Mucosa of rectum (tissue), 2 donors: ENCODE measurements at regions not wholly inside any gene's neighbourhood (a gene's known extent, or its start where the extent isn't known, plus 50 kb on each side); places are given as distances from the start of the nearest gene placed in this dataset.

Source experiments
- H3K27ac ChIP-seq, 2 donors: one replicate each; pipeline ENCODE4 v1.7.0; 2013; ENCODE audit warnings: inconsistent platforms in 2 of 2, low read depth in 2 of 2, low read length in 2 of 2
- H3K27me3 ChIP-seq, 2 donors: one replicate each; pipeline ENCODE4 v1.7.0; 2013; ENCODE audit warnings: low read length in 2 of 2; ENCODE audit not compliant: control insufficient read depth in 2 of 2, insufficient read depth in 2 of 2
- H3K36me3 ChIP-seq, 2 donors: one replicate each; pipeline ENCODE4 v1.7.0; 2013; ENCODE audit warnings: low read length in 2 of 2; ENCODE audit not compliant: control insufficient read depth in 2 of 2, insufficient read depth in 2 of 2
- H3K4me1 ChIP-seq, 2 donors: one replicate each; pipeline ENCODE4 v1.7.0; 2013; ENCODE audit warnings: low read length in 2 of 2, mild to moderate bottlenecking in 1 of 2; ENCODE audit not compliant: control insufficient read depth in 2 of 2, insufficient read depth in 2 of 2
- H3K4me3 ChIP-seq, 2 donors: one replicate each; pipeline ENCODE4 v1.7.0; 2013; ENCODE audit warnings: low read length in 2 of 2
- H3K9ac ChIP-seq, 2 donors: one replicate each; pipeline ENCODE4 v1.7.0; 2013; ENCODE audit warnings: low read length in 2 of 2, low read depth in 1 of 2, mild to moderate bottlenecking in 1 of 2
- H3K9me3 ChIP-seq, 2 donors: one replicate each; pipeline ENCODE4 v1.7.0; 2013; ENCODE audit warnings: low read length in 2 of 2; ENCODE audit not compliant: control insufficient read depth in 2 of 2
- donor health status: healthy.
- donor health status: Normal muscosa, but diverticular disease.

GRCh38 chr5:34547300-34548085 lies 108.6 kb upstream of the RAI14 start:
- H3K27ac ChIP-seq, result no peak overlapping the region
- H3K36me3 ChIP-seq, result no peaks in the 10 kb centered on the region

GRCh38 chr5:34548086-34548403 lies 108.1 kb upstream of the RAI14 start:
- H3K9ac ChIP-seq, result no peak overlapping the region
- H3K36me3 ChIP-seq, result no peaks in the 10 kb centered on the region
- no peaks in the 10 kb centered on the region for H3K4me1 ChIP-seq
- H3K9me3 ChIP-seq, result peaks cover 0 to 2% of the 10 kb centered on the region in 2 donors
- H3K27ac ChIP-seq, result no peak overlapping the region
- H3K27me3 ChIP-seq, result no peaks in the 10 kb centered on the region
- H3K4me3 ChIP-seq, result no peak overlapping the region

More at GRCh38 chr5:34547300-34548085, 108.6 kb upstream of the RAI14 start:
- Histone ChIP-seq H3K27me3 (no peaks in the 10 kb centered on the region), H3K4me3 (no peak overlapping the region), H3K9me3 (peaks cover 0 to 2% of the 10 kb centered on the region in 2 donors), H3K4me1 (no peaks in the 10 kb centered on the region), H3K9ac (no peak overlapping the region)

GRCh38 chr5:34550247-34550646 lies 105.9 kb upstream of the RAI14 start:
- Histone ChIP-seq H3K27me3 (no peaks in the 10 kb centered on the region), H3K4me3 (no peak overlapping the region), H3K36me3 (no peaks in the 10 kb centered on the region)

GRCh38 chr5:34550964-34551363 lies 105.2 kb upstream of the RAI14 start:
- no peaks in the 10 kb centered on the region for H3K4me1 ChIP-seq
- H3K27ac ChIP-seq, result no peak overlapping the region
- no peaks in the 10 kb centered on the region for H3K9me3 ChIP-seq
- H3K9ac ChIP-seq, result no peak overlapping the region
- no peaks in the 10 kb centered on the region for H3K27me3 ChIP-seq
- H3K36me3 ChIP-seq, result no peaks in the 10 kb centered on the region
- no peak overlapping the region for H3K4me3 ChIP-seq

More at GRCh38 chr5:34550247-34550646, 105.9 kb upstream of the RAI14 start:
- Histone ChIP-seq H3K4me1 (no peaks in the 10 kb centered on the region), H3K9ac (no peak overlapping the region), H3K9me3 (no peaks in the 10 kb centered on the region), H3K27ac (no peak overlapping the region)

DNA sequence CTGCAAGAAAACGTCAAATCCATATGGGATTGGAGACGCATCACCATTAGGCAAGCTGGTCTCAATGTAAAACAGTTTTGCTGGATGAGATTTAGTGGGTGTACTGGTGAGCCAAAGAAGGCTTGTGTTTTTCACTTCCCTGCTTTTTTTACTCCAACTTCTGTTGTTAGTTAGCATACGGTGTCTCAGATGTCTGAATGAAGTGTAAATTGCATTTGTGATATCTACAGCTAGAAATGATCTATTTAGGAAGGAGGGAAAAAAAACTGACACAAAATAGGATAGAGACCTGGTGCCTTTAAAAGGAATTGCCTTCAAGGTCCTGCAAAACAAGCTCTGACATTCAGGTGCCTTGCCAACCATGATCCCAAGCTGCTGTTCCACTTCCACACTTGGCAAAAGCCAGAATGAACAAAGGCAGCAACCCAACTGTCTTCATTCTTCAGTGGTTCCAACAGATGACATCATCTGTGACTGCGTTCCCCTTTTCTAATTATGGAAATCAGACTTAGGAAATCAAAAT lies 104.2 kb upstream of the RAI14 start:
- Histone ChIP-seq H3K4me3 (no peak overlapping the region), H3K27me3 (no peaks in the 10 kb centered on the region), H3K4me1 (no peaks in the 10 kb centered on the region), H3K9me3 (no peaks in the 10 kb centered on the region), H3K36me3 (no peaks in the 10 kb centered on the region), H3K27ac (no peak overlapping the region), H3K9ac (no peak overlapping the region)

DNA sequence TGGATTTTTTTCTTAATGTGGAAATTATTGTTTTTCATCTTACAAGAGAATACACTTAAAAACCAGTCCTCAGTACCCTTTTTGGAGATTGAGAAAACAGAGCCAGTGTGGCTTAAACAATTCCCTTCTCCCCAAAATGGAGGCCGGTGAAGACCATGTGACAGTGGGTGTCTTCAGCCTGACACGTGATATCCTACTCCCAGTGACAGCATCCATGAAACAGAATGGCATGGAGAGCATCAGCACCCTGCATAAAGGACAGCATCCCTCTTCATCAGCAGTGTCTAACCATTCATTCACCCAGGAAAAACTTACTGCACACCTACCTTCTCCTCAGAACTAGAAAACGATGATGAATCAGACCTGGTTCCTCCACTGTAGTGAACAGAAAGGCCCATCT lies 103.4 kb upstream of the RAI14 start:
- no peaks in the 10 kb centered on the region for H3K27me3 ChIP-seq
- H3K4me3 ChIP-seq, result no peak overlapping the region
- H3K9me3 ChIP-seq, result no peaks in the 10 kb centered on the region
- H3K36me3 ChIP-seq, result no peaks in the 10 kb centered on the region
- H3K9ac ChIP-seq, result no peak overlapping the region
- no peaks in the 10 kb centered on the region for H3K4me1 ChIP-seq
- H3K27ac ChIP-seq, result no peak overlapping the region

- H3K4me3 ChIP-seq, result no peak overlapping the region
- H3K36me3 ChIP-seq, result no peaks in the 10 kb centered on the region
- no peaks in the 10 kb centered on the region for H3K9me3 ChIP-seq
- no peak overlapping the region for H3K9ac ChIP-seq
- no peak overlapping the region for H3K27ac ChIP-seq
- H3K27me3 ChIP-seq, result no peaks in the 10 kb centered on the region
- H3K4me1 ChIP-seq, result no peaks in the 10 kb centered on the region
Measured at GRCh38 chr5:34553581-34553980, 102.5 kb upstream of the RAI14 start.

DNA sequence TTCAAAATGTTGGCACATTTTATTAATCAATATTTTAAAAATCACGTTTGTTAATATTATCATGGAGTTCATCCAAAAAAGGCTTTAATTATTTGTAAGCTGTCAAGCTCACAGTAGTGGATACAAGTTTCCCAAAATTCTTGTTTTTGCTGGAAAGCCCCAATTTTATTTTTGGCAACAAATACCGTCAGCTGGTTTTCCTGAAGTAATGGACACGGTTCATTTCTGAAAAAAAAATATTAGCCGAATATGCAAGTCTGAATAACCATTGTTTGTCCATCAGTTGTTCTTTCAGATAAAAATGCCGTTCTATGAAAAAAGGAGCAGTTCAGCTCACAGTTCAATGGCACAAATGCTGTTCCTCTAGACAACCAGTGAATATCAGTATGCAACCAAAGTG lies 101.5 kb upstream of the RAI14 start:
- H3K36me3 ChIP-seq, result no peaks in the 10 kb centered on the region
- no peaks in the 10 kb centered on the region for H3K9me3 ChIP-seq
- no peak overlapping the region for H3K4me3 ChIP-seq
- no peaks in the 10 kb centered on the region for H3K27me3 ChIP-seq
- H3K9ac ChIP-seq, result no peak overlapping the region
- H3K27ac ChIP-seq, result no peak overlapping the region
- H3K4me1 ChIP-seq, result no peaks in the 10 kb centered on the region

DNA sequence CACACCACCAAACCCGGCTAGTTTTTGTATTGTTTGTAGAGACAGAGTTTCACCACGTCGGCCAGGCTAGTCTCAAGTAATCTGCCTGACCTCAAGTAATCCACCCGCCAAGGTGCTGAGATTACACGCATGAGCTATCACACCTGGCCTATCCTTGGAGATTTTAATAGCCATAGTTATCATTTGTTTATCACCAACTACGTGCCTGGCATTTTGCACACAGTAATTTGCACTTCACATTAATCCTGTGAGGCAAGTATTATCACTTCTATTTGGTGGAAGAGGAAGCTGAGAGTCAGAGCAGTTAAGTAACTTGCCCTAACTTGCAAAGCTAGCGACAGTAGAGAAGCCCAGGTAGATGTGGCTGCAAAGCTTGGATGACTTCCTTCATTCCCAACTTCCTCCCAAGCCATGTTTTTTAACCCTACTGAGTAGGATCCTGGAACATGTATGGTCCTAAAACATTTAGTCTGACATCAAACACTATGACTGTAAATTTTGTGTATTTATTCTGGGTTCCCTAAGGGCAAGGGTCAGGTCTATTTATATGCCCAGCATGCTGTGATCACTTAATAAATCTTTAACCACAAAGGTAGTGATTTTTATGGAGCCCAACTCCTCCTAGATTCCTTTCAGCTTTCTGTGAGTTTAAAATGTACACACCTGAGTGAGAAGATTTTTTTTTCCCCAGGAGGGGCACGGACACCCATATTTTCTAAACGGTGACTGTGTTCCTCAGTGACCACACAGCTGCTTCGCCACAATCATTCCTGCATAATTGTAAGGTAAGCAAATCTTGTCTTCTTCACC lies 100.2 kb upstream of the RAI14 start:
- Histone ChIP-seq H3K4me3 (peak overlapping the region; percentile 36 to 55), H3K9me3 (no peaks in the 10 kb centered on the region), H3K9ac (no peak overlapping the region), H3K4me1 (no peaks in the 10 kb centered on the region), H3K36me3 (no peaks in the 10 kb centered on the region), H3K27ac (peak overlapping the region; percentile 57 to 71), H3K27me3 (no peaks in the 10 kb centered on the region)

- no peaks in the 10 kb centered on the region for H3K27me3 ChIP-seq
- H3K4me3 ChIP-seq, result peak overlapping the region; percentile 36 to 55
- no peaks in the 10 kb centered on the region for H3K4me1 ChIP-seq
- no peak overlapping the region for H3K9ac ChIP-seq
- H3K9me3 ChIP-seq, result no peaks in the 10 kb centered on the region
- peak overlapping the region; percentile 57 to 71 for H3K27ac ChIP-seq
- no peaks in the 10 kb centered on the region for H3K36me3 ChIP-seq
Measured at GRCh38 chr5:34556509-34556782, 99.7 kb upstream of the RAI14 start.
